Lung (tissue), 11 donors: ENCODE measurements at regions not wholly inside any gene's neighbourhood (a gene's known extent, or its start where the extent isn't known, plus 50 kb on each side); places are given as distances from the start of the nearest gene placed in this dataset.
A peak's percentile ranks its signal among the peaks of the same experiment; 100 is the strongest.
"Not testable (repeated sequence)": the region's sequence is repeated elsewhere in the genome, so short reads cannot be mapped to it uniquely, and the experiment has no call there.

Source experiments
- ATAC-seq: fragments of 200-7000 bp; cut with Tn5 transposase; one replicate; pipeline ENCODE4 v1.9.1; 2020; ENCODE audit warnings: moderate number of reproducible peaks; ENCODE audit not compliant: insufficient read depth, low FRiP score
- DNase-seq, 3 donors: peaks; one replicate each; pipeline ENCODE4 v3.0.0-alpha.2; 2013 to 2017
- H3K27ac ChIP-seq, 2 donors: one replicate each; pipeline ENCODE4 v1.5.1; 2013; ENCODE audit warnings: mild to moderate bottlenecking in 2 of 2, moderate library complexity in 2 of 2, control low read depth in 1 of 2, inconsistent platforms in 1 of 2, low read depth in 1 of 2, low read length in 1 of 2
- H3K27me3 ChIP-seq, 3 donors: one replicate each; pipeline ENCODE4 v1.5.1; 2013; ENCODE audit warnings: low read length in 2 of 3; ENCODE audit not compliant: control insufficient read depth in 3 of 3, insufficient read depth in 3 of 3
- H3K36me3 ChIP-seq, 4 donors: one replicate each; pipeline ENCODE4 v1.5.1; 2013; ENCODE audit warnings: low read length in 4 of 4, mild to moderate bottlenecking in 1 of 4, moderate library complexity in 1 of 4; ENCODE audit not compliant: control insufficient read depth in 4 of 4, insufficient read depth in 4 of 4
- H3K4me1 ChIP-seq, 5 donors: one replicate each; pipeline ENCODE4 v1.5.1; 2013; ENCODE audit warnings: low read length in 5 of 5, mild to moderate bottlenecking in 2 of 5, moderate library complexity in 1 of 5; ENCODE audit not compliant: control insufficient read depth in 5 of 5, insufficient read depth in 5 of 5
- H3K4me3 ChIP-seq: one replicate; pipeline ENCODE4 v1.5.1; 2013; ENCODE audit warnings: mild to moderate bottlenecking, control low read depth, moderate library complexity
- H3K9ac ChIP-seq, 2 donors: one replicate each; pipeline ENCODE4 v1.5.1; 2013; ENCODE audit warnings: low read length in 2 of 2, control low read depth in 1 of 2; ENCODE audit not compliant: insufficient read depth in 1 of 2
- H3K9me3 ChIP-seq, 4 donors: one replicate each; pipeline ENCODE4 v1.5.1; 2013; ENCODE audit warnings: low read length in 3 of 4, mild to moderate bottlenecking in 1 of 4, moderate library complexity in 1 of 4; ENCODE audit not compliant: control insufficient read depth in 4 of 4, insufficient read depth in 3 of 4
- CTCF ChIP-seq: IDR thresholded peaks from 2 replicates; pipeline ENCODE4 v1.5.1; 2012; ENCODE audit warnings: mild to moderate bottlenecking; ENCODE audit errors: control extremely low read depth, extremely low read depth
- WGBS, 2 donors: extraction: QIAGEN DNeasy Blood & Tissue Kit; methylation state at CpG; one replicate each; pipeline ENCODE4 v1.1.7; 2013; 5-methylcytosine and 5-hydroxymethylcytosine counted together
- donor health status: control.
- donor health status: control.
- donor health status: Bipolar disorder and iron deficiency.
- donor health status: healthy.
- donor health status: DM: yes; HTN: yes; CAD: no.

- no peak for TF ChIP-seq CTCF
- H3K9ac ChIP-seq: no peak overlapping the region
- peak overlapping the region in 1 of 2 donors; percentile 14 for H3K27ac ChIP-seq
- ATAC-seq (peak; percentile 68), DNase-seq (peak; percentile 50 to 86 (median 67))
- WGBS, 2 donors: 85 to 91% methylated on average over 3 of the region's 3 CpGs
- H3K9me3 ChIP-seq: no peaks in the 10 kb centered on the region
- no peaks in the 10 kb centered on the region for H3K27me3 ChIP-seq
- no peak overlapping the region for H3K4me3 ChIP-seq
- H3K36me3 ChIP-seq: no peaks in the 10 kb centered on the region
- no peaks in the 10 kb centered on the region for H3K4me1 ChIP-seq
Measured at GRCh38 chr7:138396251-138397070, 63.6 kb upstream of the TRIM24 start.

GRCh38 chr7:138397071-138397433, 63.0 kb upstream of the TRIM24 start:
- ATAC-seq: not testable (repeated sequence)

GRCh38 chr7:138398857-138399256, 61.2 kb upstream of the TRIM24 start:
- no peaks in the 10 kb centered on the region for H3K27me3 ChIP-seq
- no peak overlapping the region for H3K27ac ChIP-seq
- no peak overlapping the region for H3K4me3 ChIP-seq
- no peak for TF ChIP-seq CTCF
- no peak for DNase-seq
- H3K9ac ChIP-seq: no peak overlapping the region
- no peak for ATAC-seq
- H3K4me1 ChIP-seq: no peaks in the 10 kb centered on the region
- WGBS, 2 donors: 48 to 100% methylated on average over 1 of the region's 1 CpG
- H3K9me3 ChIP-seq: no peaks in the 10 kb centered on the region
- H3K36me3 ChIP-seq: no peaks in the 10 kb centered on the region

More at GRCh38 chr7:138397071-138397433, 63.0 kb upstream of the TRIM24 start:
- not testable (repeated sequence) for H3K27ac ChIP-seq, H3K27me3 ChIP-seq, H3K36me3 ChIP-seq, DNase-seq, H3K4me1 ChIP-seq, H3K9me3 ChIP-seq, H3K4me3 ChIP-seq, H3K9ac ChIP-seq
- WGBS, 2 donors: 88 to 98% methylated on average over 3 of the region's 3 CpGs

GRCh38 chr7:138400400-138400886, 59.6 kb upstream of the TRIM24 start:
- Histone ChIP-seq H3K27me3 (no peaks in the 10 kb centered on the region), H3K4me1 (no peaks in the 10 kb centered on the region), H3K36me3 (no peaks in the 10 kb centered on the region), H3K4me3 (no peak overlapping the region), H3K9ac (no peak overlapping the region), H3K9me3 (peaks cover 0 to 3% (median 0%) of the 10 kb centered on the region in 4 donors), H3K27ac (peak overlapping the region in 1 of 2 donors; percentile 39)
- DNase-seq: peak in 1 of 3 donors; percentile 25
- no peak for ATAC-seq
- WGBS, 2 donors: 44 to 56% methylated on average over 6 of the region's 6 CpGs
- TF ChIP-seq CTCF: no peak
